ENCODE measurements at regions not wholly inside any gene's neighbourhood (a gene's known extent, or its start where the extent isn't known, plus 50 kb on each side); places are given as distances from the start of the nearest gene placed in this dataset.

DNA sequence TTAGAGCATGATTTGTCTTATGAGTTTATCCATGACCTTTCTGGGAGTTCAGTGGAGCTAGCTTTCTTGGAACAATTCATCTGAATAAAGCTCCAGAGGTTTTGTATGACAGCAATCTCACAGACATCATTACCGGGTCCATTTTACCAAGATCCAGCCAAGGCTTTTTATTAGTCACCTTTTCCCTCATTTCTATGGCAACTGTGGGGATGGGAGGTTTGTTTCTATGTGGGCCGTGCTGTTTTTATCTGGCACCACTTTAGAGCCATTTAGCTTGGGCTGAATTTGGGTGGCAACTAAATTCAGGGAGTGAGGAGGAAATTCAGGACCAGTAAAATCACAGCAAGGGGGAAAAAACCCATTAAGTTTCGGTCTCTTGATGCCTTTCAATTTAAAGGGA lies 245.7 kb downstream of the NSG2 start:
- Histone ChIP-seq H3K4me2 (ENCODE audit: insufficient read depth in 1 of 2, low read depth in 2 of 2, low read length in 2 of 2) (no peak overlapping the region), H3K23ac (ENCODE audit: insufficient read length) (no peak overlapping the region), H3K36me3 (ENCODE audit: control insufficient read depth in 2 of 4, insufficient read depth in 4 of 4, low read length in 3 of 4) (no peaks in the 10 kb centered on the region), H3K14ac (ENCODE audit: insufficient read length) (no peak overlapping the region), H3K4me1 (replicated peaks in 1 of 4; ENCODE audit: control insufficient read depth in 3 of 4, insufficient read depth in 4 of 4, low read length in 3 of 4) (no peaks in the 10 kb centered on the region), H2BK15ac (ENCODE audit: low read length) (no peak overlapping the region), H2AFZ (ENCODE audit: low read length) (no peak overlapping the region), H2BK120ac (replicated peaks; ENCODE audit: low read depth, low read length) (no peak overlapping the region), H3K79me2 (ENCODE audit: control insufficient read depth in 1 of 2, insufficient read depth in 2 of 2, low read length in 2 of 2) (no peaks in the 10 kb centered on the region), H3K79me1 (ENCODE audit: low read depth, low read length) (no peaks in the 10 kb centered on the region), H2BK5ac (ENCODE audit: low read depth, low read length) (no peak overlapping the region), H2BK12ac (ENCODE audit: low read depth, low read length) (no peak overlapping the region), H4K8ac (ENCODE audit: extremely low read depth, insufficient read depth, low read length) (no peak overlapping the region), H3K9me3 (ENCODE audit: insufficient read depth in 2 of 2, low read depth in 1 of 2, low read length in 1 of 2) (no peaks in the 10 kb centered on the region; a peak in 1 of 4 replicates), H3K27me3 (replicated peaks in 1 of 4; ENCODE audit: control insufficient read depth in 3 of 4, extremely low read depth in 1 of 4, insufficient read depth in 3 of 4, low read length in 3 of 4) (peaks cover 0 to 1% (median 0%) of the 10 kb centered on the region in 4 experiments; a peak in 2 of 7 replicates), H3K4me3 (ENCODE audit: extremely low read depth in 1 of 4, insufficient read depth in 2 of 4, low read depth in 3 of 4, low read length in 4 of 4) (no peak overlapping the region), H4K20me1 (replicated peaks in 1 of 2; ENCODE audit: control insufficient read depth in 1 of 2, insufficient read depth in 2 of 2, low read length in 2 of 2) (no peaks in the 10 kb centered on the region), H3K27ac (ENCODE audit: low read depth, low read length) (no peak overlapping the region), H3K18ac (ENCODE audit: extremely low read depth, low read length) (no peak overlapping the region), H4K91ac (replicated peaks; ENCODE audit: insufficient read length, low read length) (no peak overlapping the region), H3K9ac (replicated peaks in 1 of 4; ENCODE audit: extremely low read depth in 1 of 4, low read depth in 3 of 4, low read length in 3 of 4) (no peak overlapping the region), H3K56ac (replicated peaks; ENCODE audit: insufficient read length, low read depth, low read length) (no peak overlapping the region), H3K4ac (replicated peaks; ENCODE audit: insufficient read length, low read depth, low read length) (no peak overlapping the region), H3K23me2 (ENCODE audit: low read depth, low read length) (no peaks in the 10 kb centered on the region), H2BK20ac (ENCODE audit: low read length) (no peak overlapping the region), H4K5ac (ENCODE audit: insufficient read length, low read depth, low read length) (no peak overlapping the region), H2AK5ac (ENCODE audit: low read depth, low read length) (no peak overlapping the region)
- WGBS, 2 experiments (ENCODE audit: extremely low coverage in 1 of 2, insufficient coverage in 1 of 2, insufficient read length in 1 of 2, insufficient replicate concordance in 2 of 2, low coverage in 1 of 2, low lambda C conversion rate in 2 of 2, missing lambda C conversion rate in 1 of 2): 76% methylated on average over 3 of the region's 3 CpGs; no CpG with 5 or more reads in 1 of the 2 experiments
- POLR2A ChIA-PET (ENCODE audit: partially characterized antibody): interaction anchor here (1.6 kb wide), 1 partner anchor 10 kb away, joined by 5 read pairs; no protein-coding TSS in a partner anchor
- CTCF ChIA-PET (ENCODE audit: partially characterized antibody): interaction anchor here (0.7 to 1.7 kb wide), 6 partner anchors 10 to 885 kb away, joined by 3 to 5 read pairs (median 4); no protein-coding TSS in a partner anchor
- DNase-seq (ENCODE audit: low read depth in 1 of 2, low spot score in 2 of 2) (no peak), FAIRE-seq (no peak)
- TF ChIP-seq NRF1 (IDR thresholded peaks at IDR 0.05; ENCODE audit: low read depth, low read length) (no peak), CBX5 (IDR thresholded peaks at IDR 0.05; ENCODE audit: low read depth, low read length) (no peak), FOSL1 (IDR thresholded peaks at IDR 0.05; ENCODE audit: insufficient read depth, low read depth, low read length) (no peak), TAF1 (IDR thresholded peaks at IDR 0.05; ENCODE audit: low read depth, low read length) (no peak), GTF2F1 (IDR thresholded peaks at IDR 0.05; ENCODE audit: borderline replicate concordance, low read depth, low read length) (no peak), YY1 (IDR thresholded peaks at IDR 0.05; ENCODE audit: low read depth, low read length) (no peak), MAFK (IDR thresholded peaks at IDR 0.05; ENCODE audit: low read depth, low read length) (no peak), JUND (IDR thresholded peaks at IDR 0.05; ENCODE audit: low read length) (no peak)
- TF ChIP-seq, protein P1, sequence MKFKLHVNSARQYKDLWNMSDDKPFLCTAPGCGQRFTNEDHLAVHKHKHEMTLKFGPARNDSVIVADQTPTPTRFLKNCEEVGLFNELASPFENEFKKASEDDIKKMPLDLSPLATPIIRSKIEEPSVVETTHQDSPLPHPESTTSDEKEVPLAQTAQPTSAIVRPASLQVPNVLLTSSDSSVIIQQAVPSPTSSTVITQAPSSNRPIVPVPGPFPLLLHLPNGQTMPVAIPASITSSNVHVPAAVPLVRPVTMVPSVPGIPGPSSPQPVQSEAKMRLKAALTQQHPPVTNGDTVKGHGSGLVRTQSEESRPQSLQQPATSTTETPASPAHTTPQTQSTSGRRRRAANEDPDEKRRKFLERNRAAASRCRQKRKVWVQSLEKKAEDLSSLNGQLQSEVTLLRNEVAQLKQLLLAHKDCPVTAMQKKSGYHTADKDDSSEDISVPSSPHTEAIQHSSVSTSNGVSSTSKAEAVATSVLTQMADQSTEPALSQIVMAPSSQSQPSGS (IDR thresholded peaks at IDR 0.05; ENCODE audit: low read length): no peak
